ENCODE measurements at regions not wholly inside any gene's neighbourhood (a gene's known extent, or its start where the extent isn't known, plus 50 kb on each side); places are given as distances from the start of the nearest gene placed in this dataset.

DNA sequence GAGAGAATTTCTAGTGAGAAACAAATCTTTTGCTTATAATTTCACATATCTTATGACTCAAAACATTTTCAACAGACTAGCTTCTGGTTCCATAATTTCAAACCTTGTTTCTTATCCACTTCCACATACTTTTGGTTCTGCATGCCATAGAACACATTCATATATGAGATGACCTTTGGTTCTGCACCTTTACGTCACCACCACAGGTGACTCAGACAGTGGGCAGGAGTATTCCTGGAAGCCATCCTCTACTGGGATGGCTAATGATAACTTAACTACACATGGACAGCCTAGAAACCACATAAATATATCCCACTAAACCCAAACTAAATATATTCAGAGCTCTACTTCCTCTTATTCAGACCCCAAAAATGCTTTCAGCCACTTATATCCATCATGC lies 133.3 kb downstream of the DCK start:
- Histone ChIP-seq H3K9me3 (no peaks in the 10 kb centered on the region), H3K27ac (no peak overlapping the region), H3K27me3 (no peaks in the 10 kb centered on the region), H3K4me3 (no peak overlapping the region), H3K4me1 (no peaks in the 10 kb centered on the region), H3K36me3 (no peaks in the 10 kb centered on the region)
- TF ChIP-seq, protein P1, sequence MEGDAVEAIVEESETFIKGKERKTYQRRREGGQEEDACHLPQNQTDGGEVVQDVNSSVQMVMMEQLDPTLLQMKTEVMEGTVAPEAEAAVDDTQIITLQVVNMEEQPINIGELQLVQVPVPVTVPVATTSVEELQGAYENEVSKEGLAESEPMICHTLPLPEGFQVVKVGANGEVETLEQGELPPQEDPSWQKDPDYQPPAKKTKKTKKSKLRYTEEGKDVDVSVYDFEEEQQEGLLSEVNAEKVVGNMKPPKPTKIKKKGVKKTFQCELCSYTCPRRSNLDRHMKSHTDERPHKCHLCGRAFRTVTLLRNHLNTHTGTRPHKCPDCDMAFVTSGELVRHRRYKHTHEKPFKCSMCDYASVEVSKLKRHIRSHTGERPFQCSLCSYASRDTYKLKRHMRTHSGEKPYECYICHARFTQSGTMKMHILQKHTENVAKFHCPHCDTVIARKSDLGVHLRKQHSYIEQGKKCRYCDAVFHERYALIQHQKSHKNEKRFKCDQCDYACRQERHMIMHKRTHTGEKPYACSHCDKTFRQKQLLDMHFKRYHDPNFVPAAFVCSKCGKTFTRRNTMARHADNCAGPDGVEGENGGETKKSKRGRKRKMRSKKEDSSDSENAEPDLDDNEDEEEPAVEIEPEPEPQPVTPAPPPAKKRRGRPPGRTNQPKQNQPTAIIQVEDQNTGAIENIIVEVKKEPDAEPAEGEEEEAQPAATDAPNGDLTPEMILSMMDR (IDR thresholded peaks at IDR 0.05) = no peak
- ATAC-seq (no peak), DNase-seq (no peak)
- intact Hi-C loops (cut with DNase I) = no loop called here

GRCh38 chr4:71130827-71131603 lies 137.6 kb downstream of the DCK start:
- ATAC-seq (no peak), DNase-seq (no peak)
- Histone ChIP-seq H3K9me3 (no peaks in the 10 kb centered on the region), H3K4me1 (no peaks in the 10 kb centered on the region), H3K27me3 (no peaks in the 10 kb centered on the region), H3K4me3 (no peak overlapping the region), H3K27ac (no peak overlapping the region), H3K36me3 (no peaks in the 10 kb centered on the region)
- TF ChIP-seq, protein P1 (IDR thresholded peaks at IDR 0.05) = no peak
- intact Hi-C loops (cut with DNase I) = no loop called here

GRCh38 chr4:71132486-71132885 lies 139.0 kb downstream of the DCK start:
- Histone ChIP-seq H3K27ac (no peak overlapping the region), H3K4me3 (no peak overlapping the region), H3K4me1 (no peaks in the 10 kb centered on the region), H3K36me3 (no peaks in the 10 kb centered on the region), H3K27me3 (no peaks in the 10 kb centered on the region), H3K9me3 (no peaks in the 10 kb centered on the region)
- no peak for DNase-seq
- intact Hi-C loops (cut with DNase I) = no loop called here
- TF ChIP-seq, protein P1 (IDR thresholded peaks at IDR 0.05) = no peak
- ATAC-seq = no peak

GRCh38 chr4:71133491-71133890 lies 140.0 kb downstream of the DCK start:
- ATAC-seq = no peak

GRCh38 chr4:71136071-71136470 lies 142.6 kb downstream of the DCK start:
- Histone ChIP-seq H3K4me3 (no peak overlapping the region), H3K27ac (no peak overlapping the region), H3K36me3 (no peaks in the 10 kb centered on the region), H3K4me1 (no peaks in the 10 kb centered on the region), H3K27me3 (no peaks in the 10 kb centered on the region), H3K9me3 (no peaks in the 10 kb centered on the region)
- ATAC-seq = no peak
- TF ChIP-seq, protein P1 (IDR thresholded peaks at IDR 0.05) = no peak
- intact Hi-C loops (cut with DNase I) = no loop called here
- DNase-seq = no peak

More at GRCh38 chr4:71133491-71133890, 140.0 kb downstream of the DCK start:
- TF ChIP-seq, protein P1 (IDR thresholded peaks at IDR 0.05) = no peak
- Histone ChIP-seq H3K9me3 (no peaks in the 10 kb centered on the region), H3K4me1 (no peaks in the 10 kb centered on the region), H3K4me3 (no peak overlapping the region), H3K36me3 (no peaks in the 10 kb centered on the region), H3K27me3 (no peaks in the 10 kb centered on the region), H3K27ac (no peak overlapping the region)
- intact Hi-C loops (cut with DNase I) = no loop called here
- no peak for DNase-seq

Data from upper lobe of right lung (tissue), 1 donor.